Glutamatergic neuron (in vitro differentiated cells): ENCODE measurements at regions not wholly inside any gene's neighbourhood (a gene's known extent, or its start where the extent isn't known, plus 50 kb on each side); places are given as distances from the start of the nearest gene placed in this dataset.

ENCODE experiments used
- DNase-seq: peaks from one replicate; pipeline ENCODE4 v3.0.0; 2022
- H3K27ac Mint-ChIP-seq: one replicate; pipeline ENCODE4 v1.8.0; 2020; ENCODE audit warnings: mild to moderate bottlenecking, mixed read lengths, inconsistent platforms; ENCODE audit not compliant: unreplicated experiment
- H3K27me3 Mint-ChIP-seq: one replicate; pipeline ENCODE4 v1.8.0; 2020; ENCODE audit warnings: mild to moderate bottlenecking, moderate library complexity, mixed read lengths, inconsistent platforms; ENCODE audit not compliant: unreplicated experiment
- H3K36me3 Mint-ChIP-seq: one replicate; pipeline ENCODE4 v1.8.0; 2020; ENCODE audit warnings: mild to moderate bottlenecking, mixed read lengths, inconsistent platforms; ENCODE audit not compliant: unreplicated experiment
- H3K4me1 Mint-ChIP-seq: one replicate; pipeline ENCODE4 v1.8.0; 2020; ENCODE audit warnings: mild to moderate bottlenecking, low read depth, mixed read lengths, inconsistent platforms; ENCODE audit not compliant: unreplicated experiment
- H3K4me3 Mint-ChIP-seq: one replicate; pipeline ENCODE4 v1.8.0; 2020; ENCODE audit warnings: mild to moderate bottlenecking, mixed read lengths, inconsistent platforms; ENCODE audit not compliant: unreplicated experiment
- H3K9me3 Mint-ChIP-seq: one replicate; pipeline ENCODE4 v1.8.0; 2020; ENCODE audit warnings: mild to moderate bottlenecking, moderate library complexity, mixed read lengths, inconsistent platforms; ENCODE audit not compliant: unreplicated experiment
- TF ChIP-seq, protein P1 (sequence below): fragments of 200-600 bp; sonication (generic); IDR thresholded peaks from one replicate; pipeline ENCODE4 v1.5.0; 2021; ENCODE audit not compliant: partially characterized antibody, unreplicated experiment

DNA sequence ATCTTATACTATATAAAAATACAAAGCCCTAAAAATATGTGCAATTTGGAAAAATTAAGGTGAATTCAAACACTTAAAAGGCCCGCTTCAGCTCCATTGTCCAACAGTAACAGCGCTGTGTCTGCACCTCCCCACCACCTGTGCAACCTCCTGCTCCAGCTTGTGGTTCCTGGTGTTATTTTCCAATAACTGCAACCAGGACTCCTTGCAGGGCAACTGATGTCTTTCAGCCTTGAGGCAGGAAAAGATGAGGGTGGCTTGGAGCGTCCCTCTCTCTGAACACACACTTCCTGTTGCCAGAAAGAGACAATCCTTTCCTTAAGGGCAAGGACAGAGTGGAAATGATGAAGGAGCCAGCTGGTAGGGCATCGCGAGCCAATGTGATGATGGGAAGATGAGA, 336.0 kb downstream of the GLRX3 start:
- DNase-seq, result no peak
- H3K9me3 Mint-ChIP-seq, result peaks cover 14% of the 10 kb centered on the region
- TF ChIP-seq, protein P1, sequence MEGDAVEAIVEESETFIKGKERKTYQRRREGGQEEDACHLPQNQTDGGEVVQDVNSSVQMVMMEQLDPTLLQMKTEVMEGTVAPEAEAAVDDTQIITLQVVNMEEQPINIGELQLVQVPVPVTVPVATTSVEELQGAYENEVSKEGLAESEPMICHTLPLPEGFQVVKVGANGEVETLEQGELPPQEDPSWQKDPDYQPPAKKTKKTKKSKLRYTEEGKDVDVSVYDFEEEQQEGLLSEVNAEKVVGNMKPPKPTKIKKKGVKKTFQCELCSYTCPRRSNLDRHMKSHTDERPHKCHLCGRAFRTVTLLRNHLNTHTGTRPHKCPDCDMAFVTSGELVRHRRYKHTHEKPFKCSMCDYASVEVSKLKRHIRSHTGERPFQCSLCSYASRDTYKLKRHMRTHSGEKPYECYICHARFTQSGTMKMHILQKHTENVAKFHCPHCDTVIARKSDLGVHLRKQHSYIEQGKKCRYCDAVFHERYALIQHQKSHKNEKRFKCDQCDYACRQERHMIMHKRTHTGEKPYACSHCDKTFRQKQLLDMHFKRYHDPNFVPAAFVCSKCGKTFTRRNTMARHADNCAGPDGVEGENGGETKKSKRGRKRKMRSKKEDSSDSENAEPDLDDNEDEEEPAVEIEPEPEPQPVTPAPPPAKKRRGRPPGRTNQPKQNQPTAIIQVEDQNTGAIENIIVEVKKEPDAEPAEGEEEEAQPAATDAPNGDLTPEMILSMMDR, result no peak

DNA sequence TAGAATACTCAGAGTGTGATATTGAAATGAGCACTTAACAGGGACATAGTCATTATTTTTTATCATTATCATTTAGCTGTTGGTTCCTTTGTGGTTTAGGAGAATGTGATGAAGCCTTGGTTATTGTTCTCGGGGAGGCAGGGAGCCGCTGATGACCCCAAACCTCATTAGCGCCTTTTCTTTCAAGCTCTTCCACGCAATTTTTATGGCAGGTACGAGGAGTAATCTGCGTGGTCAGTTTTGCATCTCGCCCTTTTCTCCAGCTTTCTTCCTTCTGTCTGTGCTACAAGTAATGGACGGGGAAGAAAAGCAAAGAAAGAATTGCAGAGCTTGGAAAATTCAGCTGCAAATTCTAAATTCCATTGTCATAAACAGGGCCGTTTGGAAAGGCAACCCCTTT, 338.4 kb downstream of the GLRX3 start:
- no peak for DNase-seq
- no peak overlapping the region for H3K4me3 Mint-ChIP-seq
- TF ChIP-seq, protein P1, result no peak
- peaks cover 4% of the 10 kb centered on the region for H3K36me3 Mint-ChIP-seq
- peaks cover 7% of the 10 kb centered on the region for H3K27me3 Mint-ChIP-seq
- H3K4me1 Mint-ChIP-seq, result no peaks in the 10 kb centered on the region
- H3K27ac Mint-ChIP-seq, result no peak overlapping the region
- peaks cover 12% of the 10 kb centered on the region for H3K9me3 Mint-ChIP-seq

More for the DNA sequence above, 336.0 kb downstream of the GLRX3 start:
- Mint-ChIP-seq H3K36me3 (peaks cover 4% of the 10 kb centered on the region), H3K27me3 (peaks cover 6% of the 10 kb centered on the region), H3K27ac (no peak overlapping the region), H3K4me3 (no peak overlapping the region), H3K4me1 (no peaks in the 10 kb centered on the region)

- no peak for DNase-seq
- no peak overlapping the region for H3K27ac Mint-ChIP-seq
- H3K4me3 Mint-ChIP-seq, result no peak overlapping the region
- peaks cover 7% of the 10 kb centered on the region for H3K27me3 Mint-ChIP-seq
- H3K9me3 Mint-ChIP-seq, result peaks cover 14% of the 10 kb centered on the region
- H3K36me3 Mint-ChIP-seq, result peaks cover 4% of the 10 kb centered on the region
- peaks cover 3% of the 10 kb centered on the region for H3K4me1 Mint-ChIP-seq
- TF ChIP-seq, protein P1, result no peak
Measured at GRCh38 chr10:130477360-130477759, 341.2 kb downstream of the GLRX3 start.

DNA sequence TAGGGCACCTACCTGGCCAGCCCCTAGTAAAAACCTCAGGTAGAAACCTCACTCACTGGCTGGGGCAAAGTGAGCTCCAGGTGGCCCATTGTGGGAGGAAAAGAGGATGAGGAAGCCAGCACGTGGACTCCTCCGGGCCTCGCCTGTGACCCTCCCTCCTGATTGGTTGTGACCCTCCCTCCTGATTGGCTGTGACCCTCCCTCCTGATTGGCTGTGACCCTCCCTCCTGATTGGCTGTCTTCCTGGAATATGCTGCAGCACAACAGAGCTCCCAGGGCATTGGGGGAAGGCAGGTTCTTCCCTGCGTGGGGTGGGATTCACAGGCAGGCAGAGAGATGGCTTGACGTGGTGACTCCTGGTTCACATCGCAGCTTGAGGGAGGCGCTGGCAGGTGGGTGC, 343.0 kb downstream of the GLRX3 start:
- no peak for DNase-seq
- Mint-ChIP-seq H3K9me3 (peaks cover 9% of the 10 kb centered on the region), H3K27me3 (peaks cover 5% of the 10 kb centered on the region), H3K27ac (no peak overlapping the region), H3K4me1 (peaks cover 3% of the 10 kb centered on the region), H3K36me3 (no peaks in the 10 kb centered on the region), H3K4me3 (no peak overlapping the region)
- TF ChIP-seq, protein P1, result no peak

DNA sequence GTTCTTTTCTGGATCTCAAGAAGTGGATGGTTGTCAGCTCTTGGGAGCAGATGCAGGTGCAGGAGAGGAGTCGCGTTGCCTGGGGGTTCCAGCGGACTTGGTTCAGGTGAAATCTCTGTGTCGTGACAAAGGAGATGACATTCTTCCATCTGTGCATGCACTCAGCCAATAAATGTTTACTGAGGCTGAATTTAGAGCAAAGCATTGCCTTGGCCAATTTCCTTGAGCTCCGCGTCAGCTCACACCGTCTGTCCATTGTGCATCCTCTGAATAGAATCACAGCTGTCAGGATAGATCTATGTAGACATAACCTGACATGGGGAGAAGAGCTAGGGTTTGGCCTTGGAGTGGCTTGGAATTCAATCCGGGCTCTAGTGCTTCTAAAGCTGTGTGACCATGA, 343.7 kb downstream of the GLRX3 start:
- Mint-ChIP-seq H3K27ac (no peak overlapping the region), H3K36me3 (no peaks in the 10 kb centered on the region), H3K9me3 (peaks cover 9% of the 10 kb centered on the region), H3K4me1 (peaks cover 3% of the 10 kb centered on the region), H3K27me3 (peaks cover 3% of the 10 kb centered on the region), H3K4me3 (no peak overlapping the region)
- TF ChIP-seq, protein P1, result no peak
- no peak for DNase-seq
